Ishikawa (cell line): ENCODE measurements at regions not wholly inside any gene's neighbourhood (a gene's known extent, or its start where the extent isn't known, plus 50 kb on each side); places are given as distances from the start of the nearest gene placed in this dataset.

ENCODE experiments used
- EGR1 ChIP-seq: IDR thresholded peaks from 2 replicates; pipeline ENCODE4 v1.6.1; 2012
- EP300 ChIP-seq: IDR thresholded peaks from 2 replicates; pipeline ENCODE4 v1.6.1; 2012; ENCODE audit warnings: borderline replicate concordance
- FOXM1 ChIP-seq: IDR thresholded peaks from 2 replicates; pipeline ENCODE4 v1.6.1; 2012; ENCODE audit warnings: low read depth, borderline replicate concordance
- RAD21 ChIP-seq: IDR thresholded peaks from 2 replicates; pipeline ENCODE4 v1.6.1; 2012; ENCODE audit warnings: low read depth
- TAF1 ChIP-seq: IDR thresholded peaks from 2 replicates; pipeline ENCODE4 v1.6.1; 2012; ENCODE audit warnings: low read depth, mild to moderate bottlenecking
- TCF12 ChIP-seq: IDR thresholded peaks from 2 replicates; pipeline ENCODE4 v1.6.1; 2012; ENCODE audit warnings: low read depth
- TEAD4 ChIP-seq: IDR thresholded peaks from 2 replicates; pipeline ENCODE4 v1.6.1; 2012
- YY1 ChIP-seq: IDR thresholded peaks from 2 replicates; pipeline ENCODE4 v1.6.1; 2012; ENCODE audit warnings: low read depth
- ZBTB7A ChIP-seq: IDR thresholded peaks from 2 replicates; pipeline ENCODE4 v1.6.1; 2012; ENCODE audit warnings: low read depth
- TF ChIP-seq, protein P1 (sequence below): IDR thresholded peaks from 2 replicates; pipeline ENCODE4 v1.6.1; 2012; ENCODE audit warnings: low read depth, mild to moderate bottlenecking
- TF ChIP-seq, protein P2 (sequence below): IDR thresholded peaks from 2 replicates; pipeline ENCODE4 v1.6.1; 2012

DNA sequence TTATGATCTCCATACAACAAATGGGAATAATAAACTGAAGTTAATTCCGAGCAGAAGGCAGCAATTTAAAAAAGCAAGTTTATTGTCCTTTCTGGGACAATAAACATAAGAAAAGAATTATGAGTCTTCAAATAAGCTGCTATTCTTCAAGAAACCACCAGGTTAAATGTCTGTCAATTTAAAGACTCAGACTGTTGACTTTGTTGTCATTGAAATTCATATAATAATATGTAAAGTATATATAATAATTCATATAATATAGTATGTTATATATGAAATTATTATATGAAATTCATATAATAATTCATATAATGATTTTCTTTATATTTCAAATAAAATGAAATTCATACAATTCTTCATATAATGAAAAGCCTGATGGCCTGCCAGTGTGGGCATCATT lies 497.5 kb upstream of the RGMB start:
- TF ChIP-seq RAD21 = no peak
- TF ChIP-seq TCF12 = no peak
- TF ChIP-seq, protein P1, sequence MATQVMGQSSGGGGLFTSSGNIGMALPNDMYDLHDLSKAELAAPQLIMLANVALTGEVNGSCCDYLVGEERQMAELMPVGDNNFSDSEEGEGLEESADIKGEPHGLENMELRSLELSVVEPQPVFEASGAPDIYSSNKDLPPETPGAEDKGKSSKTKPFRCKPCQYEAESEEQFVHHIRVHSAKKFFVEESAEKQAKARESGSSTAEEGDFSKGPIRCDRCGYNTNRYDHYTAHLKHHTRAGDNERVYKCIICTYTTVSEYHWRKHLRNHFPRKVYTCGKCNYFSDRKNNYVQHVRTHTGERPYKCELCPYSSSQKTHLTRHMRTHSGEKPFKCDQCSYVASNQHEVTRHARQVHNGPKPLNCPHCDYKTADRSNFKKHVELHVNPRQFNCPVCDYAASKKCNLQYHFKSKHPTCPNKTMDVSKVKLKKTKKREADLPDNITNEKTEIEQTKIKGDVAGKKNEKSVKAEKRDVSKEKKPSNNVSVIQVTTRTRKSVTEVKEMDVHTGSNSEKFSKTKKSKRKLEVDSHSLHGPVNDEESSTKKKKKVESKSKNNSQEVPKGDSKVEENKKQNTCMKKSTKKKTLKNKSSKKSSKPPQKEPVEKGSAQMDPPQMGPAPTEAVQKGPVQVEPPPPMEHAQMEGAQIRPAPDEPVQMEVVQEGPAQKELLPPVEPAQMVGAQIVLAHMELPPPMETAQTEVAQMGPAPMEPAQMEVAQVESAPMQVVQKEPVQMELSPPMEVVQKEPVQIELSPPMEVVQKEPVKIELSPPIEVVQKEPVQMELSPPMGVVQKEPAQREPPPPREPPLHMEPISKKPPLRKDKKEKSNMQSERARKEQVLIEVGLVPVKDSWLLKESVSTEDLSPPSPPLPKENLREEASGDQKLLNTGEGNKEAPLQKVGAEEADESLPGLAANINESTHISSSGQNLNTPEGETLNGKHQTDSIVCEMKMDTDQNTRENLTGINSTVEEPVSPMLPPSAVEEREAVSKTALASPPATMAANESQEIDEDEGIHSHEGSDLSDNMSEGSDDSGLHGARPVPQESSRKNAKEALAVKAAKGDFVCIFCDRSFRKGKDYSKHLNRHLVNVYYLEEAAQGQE = no peak
- TF ChIP-seq YY1 = no peak
- TF ChIP-seq FOXM1 = no peak
- TF ChIP-seq TAF1 = no peak
- no peak for TF ChIP-seq ZBTB7A
- TF ChIP-seq TEAD4 = no peak
- TF ChIP-seq EGR1 = no peak
- TF ChIP-seq EP300 = no peak
- TF ChIP-seq, protein P2, sequence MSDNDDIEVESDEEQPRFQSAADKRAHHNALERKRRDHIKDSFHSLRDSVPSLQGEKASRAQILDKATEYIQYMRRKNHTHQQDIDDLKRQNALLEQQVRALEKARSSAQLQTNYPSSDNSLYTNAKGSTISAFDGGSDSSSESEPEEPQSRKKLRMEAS = no peak
